Prostate gland (tissue), 2 donors: ENCODE measurements at regions not wholly inside any gene's neighbourhood (a gene's known extent, or its start where the extent isn't known, plus 50 kb on each side); places are given as distances from the start of the nearest gene placed in this dataset.

Experiments
- DNase-seq: peaks from one replicate; pipeline ENCODE4 v3.0.0-alpha.2; 2019; ENCODE audit warnings: low spot score
- H3K27ac ChIP-seq, 2 donors: fragments of 200-600 bp; sonication (generic); 2 replicates each; pipeline ENCODE4 v1.5.1; 2017 to 2019
- H3K27me3 ChIP-seq: fragments of 200-600 bp; sonication (generic); replicated peaks from 2 replicates; pipeline ENCODE4 v1.5.1; 2019; ENCODE audit not compliant: insufficient read depth
- H3K36me3 ChIP-seq, 2 donors: fragments of 200-600 bp; sonication (generic); 1 replicate in 1 of 2; 2 replicates in 1 of 2; pipeline versions ENCODE4 v1.5.1 to v1.8.1; 2017 to 2019
- H3K4me1 ChIP-seq: fragments of 200-600 bp; sonication (generic); replicated peaks from 2 replicates; pipeline ENCODE4 v1.5.1; 2019
- H3K4me3 ChIP-seq, 2 donors: fragments of 200-600 bp; sonication (generic); 2 replicates each; pipeline ENCODE4 v1.5.1; 2017 to 2019
- H3K9me3 ChIP-seq: fragments of 200-600 bp; sonication (generic); 2 replicates; pipeline ENCODE4 v1.5.1; 2017
- POLR2A ChIP-seq: fragments of 450-650 bp; IDR thresholded peaks from one replicate; pipeline ENCODE4 v1.6.1; 2016; ENCODE audit warnings: antibody characterized with exemption, mild to moderate bottlenecking
- POLR2AphosphoS5 ChIP-seq: sonication (generic); formaldehyde crosslinking; IDR thresholded peaks from one replicate; pipeline ENCODE4 v1.6.1; 2017; ENCODE audit warnings: antibody characterized with exemption
- WGBS: methylation state at CpG from one replicate; pipeline ENCODE4 v1.1.5; 2018; 5-methylcytosine and 5-hydroxymethylcytosine counted together
- intact Hi-C: fragments of 100-400 bp; cut with DNase I; formaldehyde crosslinking; loops from one replicate; pipeline ENCODE4 v1.14.2; 2022
- TF ChIP-seq, protein P1 (sequence below), 4 experiments: fragments of 200-600 bp in 2 of 4; fragments of 450-650 bp in 2 of 4; sonication (generic) in 2 of 4; IDR thresholded peaks; 1 replicate in 3 of 4; 2 replicates in 1 of 4; pipeline ENCODE4 v1.5.1; 2016 to 2019; ENCODE audit warnings: antibody characterized with exemption in 4 of 4, mild to moderate bottlenecking in 2 of 4, moderate library complexity in 2 of 4

DNA sequence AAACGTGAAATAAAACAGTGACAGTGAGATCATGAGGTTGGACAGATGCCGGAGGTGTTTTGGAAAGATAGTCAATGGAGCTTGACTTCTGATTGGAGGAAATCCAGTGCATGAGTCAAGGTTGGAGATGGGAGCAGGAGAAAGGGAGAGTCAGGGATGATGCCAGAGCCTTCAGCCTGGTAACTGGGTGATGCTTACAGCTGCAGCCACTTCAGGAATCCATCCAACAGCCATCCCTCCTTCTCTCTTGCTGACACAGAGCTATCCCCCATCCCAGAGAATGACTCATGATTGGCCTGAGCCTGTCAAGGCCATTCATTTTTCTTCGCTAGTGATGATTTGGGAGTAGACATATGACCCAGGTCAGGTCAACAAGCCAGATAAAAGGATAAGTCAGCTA is 112.8 kb downstream of the SAMD5 start:
- DNase-seq: no peak
- no peak overlapping the region for H3K4me3 ChIP-seq
- H3K36me3 ChIP-seq: no peaks in the 10 kb centered on the region
- H3K27me3 ChIP-seq: no peaks in the 10 kb centered on the region
- no peaks in the 10 kb centered on the region for H3K4me1 ChIP-seq
- no peaks in the 10 kb centered on the region for H3K9me3 ChIP-seq
- no peak overlapping the region for H3K27ac ChIP-seq
- intact Hi-C loops: no loop called here
- TF ChIP-seq, protein P1, sequence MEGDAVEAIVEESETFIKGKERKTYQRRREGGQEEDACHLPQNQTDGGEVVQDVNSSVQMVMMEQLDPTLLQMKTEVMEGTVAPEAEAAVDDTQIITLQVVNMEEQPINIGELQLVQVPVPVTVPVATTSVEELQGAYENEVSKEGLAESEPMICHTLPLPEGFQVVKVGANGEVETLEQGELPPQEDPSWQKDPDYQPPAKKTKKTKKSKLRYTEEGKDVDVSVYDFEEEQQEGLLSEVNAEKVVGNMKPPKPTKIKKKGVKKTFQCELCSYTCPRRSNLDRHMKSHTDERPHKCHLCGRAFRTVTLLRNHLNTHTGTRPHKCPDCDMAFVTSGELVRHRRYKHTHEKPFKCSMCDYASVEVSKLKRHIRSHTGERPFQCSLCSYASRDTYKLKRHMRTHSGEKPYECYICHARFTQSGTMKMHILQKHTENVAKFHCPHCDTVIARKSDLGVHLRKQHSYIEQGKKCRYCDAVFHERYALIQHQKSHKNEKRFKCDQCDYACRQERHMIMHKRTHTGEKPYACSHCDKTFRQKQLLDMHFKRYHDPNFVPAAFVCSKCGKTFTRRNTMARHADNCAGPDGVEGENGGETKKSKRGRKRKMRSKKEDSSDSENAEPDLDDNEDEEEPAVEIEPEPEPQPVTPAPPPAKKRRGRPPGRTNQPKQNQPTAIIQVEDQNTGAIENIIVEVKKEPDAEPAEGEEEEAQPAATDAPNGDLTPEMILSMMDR (IDR thresholded peaks at IDR 0.05): no peak
- TF ChIP-seq POLR2AphosphoS5 (no peak), POLR2A (no peak)
- WGBS: 73% methylated on average over 3 of the region's 3 CpGs

DNA sequence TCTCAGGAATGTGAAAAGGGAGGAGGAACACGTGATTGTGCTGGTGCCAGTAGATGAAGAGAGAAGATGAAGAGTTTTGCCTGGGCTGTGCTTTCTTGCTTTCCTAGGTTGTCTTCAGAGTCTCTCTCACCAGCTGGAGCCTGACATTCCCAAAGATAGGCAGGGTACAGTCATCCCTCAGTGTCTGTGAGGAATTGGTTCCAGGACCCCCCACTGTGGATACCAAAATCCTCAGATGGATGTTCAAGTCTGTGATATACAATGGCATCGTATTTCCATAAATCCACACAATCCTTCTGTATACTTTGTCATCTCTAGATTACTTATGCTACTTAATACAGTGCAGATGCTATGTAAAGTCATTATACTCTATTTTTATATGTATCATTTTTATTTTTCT is 113.5 kb downstream of the SAMD5 start:
- intact Hi-C loops: no loop called here
- H3K4me3 ChIP-seq: no peak overlapping the region
- no peak overlapping the region for H3K27ac ChIP-seq
- H3K4me1 ChIP-seq: no peaks in the 10 kb centered on the region
- H3K36me3 ChIP-seq: no peaks in the 10 kb centered on the region
- TF ChIP-seq POLR2A: no peak
- TF ChIP-seq, protein P1 (IDR thresholded peaks at IDR 0.05): no peak
- no peak for TF ChIP-seq POLR2AphosphoS5
- no peaks in the 10 kb centered on the region for H3K27me3 ChIP-seq
- DNase-seq: no peak
- WGBS: 75% methylated on average over 2 of the region's 2 CpGs
- H3K9me3 ChIP-seq: no peaks in the 10 kb centered on the region

DNA sequence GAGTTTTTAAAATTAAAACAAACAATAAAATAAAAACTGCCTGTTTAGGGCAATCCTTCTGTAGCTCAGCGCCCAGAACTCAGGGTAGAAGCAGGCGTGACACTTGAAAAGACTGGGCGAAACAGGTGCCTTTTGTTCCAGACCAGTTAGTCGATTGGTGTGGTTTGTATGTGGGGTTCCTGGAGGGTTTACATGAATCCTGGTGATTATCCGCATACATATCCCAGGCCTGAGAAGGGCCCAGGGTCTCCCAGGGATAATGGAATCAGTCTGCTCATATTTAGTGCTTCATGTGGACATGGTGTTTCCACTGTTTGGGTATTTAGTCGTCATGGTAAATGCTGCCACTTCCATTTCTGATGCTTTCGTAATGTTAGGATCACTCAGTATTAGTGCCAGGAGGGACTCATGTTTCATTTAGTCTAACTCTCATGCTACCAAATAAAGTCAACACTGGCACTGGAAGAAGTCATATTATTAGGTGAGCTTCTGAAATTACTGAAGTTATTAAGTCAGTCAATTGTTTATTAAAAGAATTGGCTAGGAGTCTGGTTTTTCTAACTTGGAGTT is 116.5 kb downstream of the SAMD5 start:
- DNase-seq: no peak
- Histone ChIP-seq H3K4me3 (no peak overlapping the region), H3K27me3 (no peaks in the 10 kb centered on the region), H3K9me3 (no peaks in the 10 kb centered on the region), H3K27ac (no peak overlapping the region), H3K36me3 (no peaks in the 10 kb centered on the region), H3K4me1 (no peaks in the 10 kb centered on the region)
- no peak for TF ChIP-seq POLR2A
- TF ChIP-seq, protein P1 (IDR thresholded peaks at IDR 0.05): no peak
- no peak for TF ChIP-seq POLR2AphosphoS5
- 89% methylated on average over 7 of the region's 7 CpGs for WGBS
- intact Hi-C loops: no loop called here

DNA sequence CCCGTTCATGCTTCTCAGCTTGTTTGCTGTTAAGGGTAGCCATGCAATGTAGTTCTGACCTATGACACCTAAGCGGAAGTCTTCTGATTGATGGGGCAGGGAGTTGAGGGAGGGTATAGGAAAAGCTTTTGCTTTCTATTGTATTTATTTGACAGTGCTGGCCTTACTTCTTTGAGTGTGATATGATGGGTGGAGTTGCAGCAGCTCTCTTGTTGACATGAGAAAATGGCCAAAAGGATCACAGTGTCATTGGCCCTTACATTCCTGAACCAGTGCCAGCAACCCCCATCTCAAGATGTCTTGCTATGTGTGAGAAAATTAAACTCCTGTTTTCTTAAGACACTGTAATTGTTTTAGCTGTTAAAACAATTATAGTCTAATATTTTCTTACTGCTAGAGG is 117.5 kb downstream of the SAMD5 start:
- H3K9me3 ChIP-seq: no peaks in the 10 kb centered on the region

DNA sequence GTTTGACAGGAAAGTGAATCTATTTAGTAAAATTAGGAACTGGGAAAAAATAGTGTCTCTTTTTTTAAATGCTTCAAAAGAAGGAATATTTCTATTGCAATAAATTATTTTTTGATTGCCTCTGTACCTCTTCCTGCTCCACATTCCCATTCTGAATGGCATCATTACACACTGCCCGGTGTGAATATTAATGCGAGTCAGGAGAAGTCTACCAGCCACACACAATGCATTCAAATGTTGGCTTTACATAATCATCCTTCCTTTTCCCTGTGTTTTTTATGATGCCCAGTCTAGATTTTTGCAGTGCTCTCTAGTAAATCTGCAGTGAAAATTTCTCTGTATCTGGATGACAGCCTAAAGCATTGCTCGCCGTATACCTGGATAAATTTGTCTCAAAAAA is 118.9 kb downstream of the SAMD5 start:
- DNase-seq: no peak
- intact Hi-C loops: no loop called here
- TF ChIP-seq POLR2A: no peak
- TF ChIP-seq POLR2AphosphoS5: no peak
- TF ChIP-seq, protein P1 (IDR thresholded peaks at IDR 0.05): no peak
- no peak overlapping the region for H3K4me3 ChIP-seq
- H3K4me1 ChIP-seq: no peaks in the 10 kb centered on the region
- 91% methylated on average over 4 of the region's 4 CpGs for WGBS
- no peaks in the 10 kb centered on the region for H3K36me3 ChIP-seq
- no peak overlapping the region for H3K27ac ChIP-seq
- H3K27me3 ChIP-seq: no peaks in the 10 kb centered on the region
- no peaks in the 10 kb centered on the region for H3K9me3 ChIP-seq

More for the DNA sequence above, 117.5 kb downstream of the SAMD5 start:
- intact Hi-C loops: no loop called here
- TF ChIP-seq POLR2AphosphoS5 (no peak), POLR2A (no peak)
- TF ChIP-seq, protein P1 (IDR thresholded peaks at IDR 0.05): no peak
- no peaks in the 10 kb centered on the region for H3K4me1 ChIP-seq
- DNase-seq: no peak
- no peaks in the 10 kb centered on the region for H3K36me3 ChIP-seq
- no peak overlapping the region for H3K4me3 ChIP-seq
- H3K27me3 ChIP-seq: no peaks in the 10 kb centered on the region
- 80% methylated on average over 2 of the region's 2 CpGs for WGBS
- H3K27ac ChIP-seq: no peak overlapping the region
